Endothelial cell of umbilical vein (primary cell): ENCODE measurements at regions not wholly inside any gene's neighbourhood (a gene's known extent, or its start where the extent isn't known, plus 50 kb on each side); places are given as distances from the start of the nearest gene placed in this dataset.

ENCODE experiments used
- CTCF ChIP-seq, 2 donors: IDR thresholded peaks; 1 replicate in 1 of 2; 2 replicates in 1 of 2; pipeline ENCODE4 v1.5.1; 2011; ENCODE audit warnings: low read length in 2 of 2, mild to moderate bottlenecking in 2 of 2, moderate library complexity in 2 of 2, control low read depth in 1 of 2, inconsistent platforms in 1 of 2, low read depth in 1 of 2; ENCODE audit not compliant: insufficient read depth in 1 of 2; ENCODE audit errors: extremely low read depth in 1 of 2
- EZH2 ChIP-seq: IDR thresholded peaks from 2 replicates; pipeline ENCODE4 v1.6.1; 2012; ENCODE audit warnings: borderline replicate concordance, low read depth, mild to moderate bottlenecking, moderate library complexity, low read length, inconsistent platforms; ENCODE audit not compliant: severe bottlenecking

- no peak for TF ChIP-seq CTCF (IDR thresholded peaks at IDR 0.05; ENCODE audit: extremely low read depth in 1 of 2, insufficient read depth in 1 of 2, low read depth in 1 of 2, low read length in 2 of 2)
- TF ChIP-seq EZH2 = no peak
Measured at GRCh38 chr10:130282492-130283218, 146.5 kb downstream of the GLRX3 start.
